HUES64 (cell line): ENCODE measurements at regions not wholly inside any gene's neighbourhood (a gene's known extent, or its start where the extent isn't known, plus 50 kb on each side); places are given as distances from the start of the nearest gene placed in this dataset.

Experiments used
- H3K27ac ChIP-seq: 2 replicates; pipeline ENCODE4 v1.7.0; 2013; ENCODE audit warnings: low read depth, low read length, inconsistent platforms
- H3K27me3 ChIP-seq: 2 replicates; pipeline ENCODE4 v1.6.1; 2013; ENCODE audit warnings: mild to moderate bottlenecking, low read length; ENCODE audit not compliant: insufficient read depth
- H3K36me3 ChIP-seq: 2 replicates; pipeline ENCODE4 v1.6.1; 2013; ENCODE audit warnings: mild to moderate bottlenecking, low read length; ENCODE audit not compliant: insufficient read depth
- H3K4me1 ChIP-seq: 2 replicates; pipeline ENCODE4 v1.6.1; 2013; ENCODE audit warnings: mild to moderate bottlenecking, low read length, moderate library complexity; ENCODE audit not compliant: insufficient read depth
- H3K4me3 ChIP-seq: 2 replicates; pipeline ENCODE4 v1.5.1; 2013; ENCODE audit warnings: mild to moderate bottlenecking, low read length, moderate library complexity
- H3K9ac ChIP-seq: 2 replicates; pipeline ENCODE4 v1.6.1; 2013; ENCODE audit warnings: mild to moderate bottlenecking, low read depth, low read length
- H3K9me3 ChIP-seq: 2 replicates; pipeline ENCODE4 v1.6.1; 2013; ENCODE audit warnings: low read depth, low read length; ENCODE audit not compliant: insufficient read depth
- WGBS: fragments of 150-250, 120-280 bp; methylation state at CpG from one replicate; pipeline ENCODE4 v1.1.7; 2013; ENCODE audit warnings: missing lambda C conversion rate; 5-methylcytosine and 5-hydroxymethylcytosine counted together

DNA sequence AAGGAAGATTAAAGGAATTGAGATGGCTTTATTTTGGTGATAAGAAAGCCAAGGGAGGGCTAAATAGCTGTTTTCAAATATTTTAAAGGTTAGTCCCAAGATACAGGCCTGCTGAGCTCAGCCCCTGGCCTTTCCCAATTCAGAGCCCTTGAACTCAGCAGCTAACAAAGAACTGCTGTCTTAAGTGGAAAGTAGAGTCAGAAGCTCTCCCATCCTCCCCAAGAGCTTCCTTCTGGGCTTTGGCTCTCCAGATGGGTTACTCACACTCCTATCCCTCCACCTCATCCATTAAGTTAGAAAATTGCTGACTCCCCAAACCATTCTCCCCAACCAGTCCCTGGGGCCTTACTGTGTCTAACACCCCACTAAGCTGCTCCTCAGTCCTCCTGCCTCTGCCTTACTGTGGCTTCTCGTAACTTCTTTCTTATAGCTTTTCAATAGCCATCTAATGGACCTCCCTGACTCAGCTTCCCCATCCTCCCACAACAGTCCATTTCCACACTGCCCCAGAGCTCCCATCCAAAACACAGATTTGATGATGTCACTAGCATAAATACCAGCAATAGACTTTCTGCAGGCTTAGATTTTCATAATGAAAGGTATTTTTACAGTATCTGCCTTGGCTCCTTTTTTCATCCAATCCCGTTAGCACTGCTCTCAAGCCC, 239.1 kb downstream of the ENC1 start:
- WGBS: 91% methylated on average over 2 of the region's 2 CpGs
- H3K36me3 ChIP-seq: no peaks in the 10 kb centered on the region

DNA sequence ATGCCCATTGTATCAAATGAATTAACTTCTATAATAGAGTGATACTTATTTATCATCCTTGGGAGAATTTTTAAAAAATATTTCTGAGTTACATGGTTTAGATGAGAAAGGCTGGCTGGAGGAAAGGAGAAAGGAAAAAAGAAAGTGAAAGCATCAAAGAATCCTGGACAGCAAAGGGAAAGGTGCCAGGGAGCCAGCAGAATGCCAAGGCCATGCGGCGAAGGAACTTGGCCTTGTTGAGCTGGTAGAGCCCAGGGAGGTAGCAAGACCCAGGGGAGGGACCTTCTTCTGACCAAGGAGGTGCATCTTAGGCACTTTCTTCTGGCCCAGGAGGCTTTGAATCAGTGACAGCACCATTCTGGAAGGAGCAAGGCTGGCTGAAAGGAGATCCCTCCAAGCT, 240.5 kb downstream of the ENC1 start:
- Histone ChIP-seq H3K27me3 (0 out of 2 replicates have a peak, but pooled peaks cover 4% of the 10 kb centered on the region), H3K9ac (no peak overlapping the region), H3K4me3 (no peak overlapping the region), H3K4me1 (peaks cover 5% of the 10 kb centered on the region), H3K27ac (no peak overlapping the region), H3K36me3 (no peaks in the 10 kb centered on the region), H3K9me3 (no peaks in the 10 kb centered on the region)
- 97% methylated on average over 2 of the region's 2 CpGs for WGBS

More for the DNA sequence above, 239.1 kb downstream of the ENC1 start:
- no peak overlapping the region for H3K9ac ChIP-seq
- H3K27ac ChIP-seq: no peak overlapping the region
- no peak overlapping the region for H3K4me3 ChIP-seq
- H3K4me1 ChIP-seq: no peaks in the 10 kb centered on the region
- 0 out of 2 replicates have a peak, but pooled peaks cover 4% of the 10 kb centered on the region for H3K27me3 ChIP-seq
- no peaks in the 10 kb centered on the region for H3K9me3 ChIP-seq

DNA sequence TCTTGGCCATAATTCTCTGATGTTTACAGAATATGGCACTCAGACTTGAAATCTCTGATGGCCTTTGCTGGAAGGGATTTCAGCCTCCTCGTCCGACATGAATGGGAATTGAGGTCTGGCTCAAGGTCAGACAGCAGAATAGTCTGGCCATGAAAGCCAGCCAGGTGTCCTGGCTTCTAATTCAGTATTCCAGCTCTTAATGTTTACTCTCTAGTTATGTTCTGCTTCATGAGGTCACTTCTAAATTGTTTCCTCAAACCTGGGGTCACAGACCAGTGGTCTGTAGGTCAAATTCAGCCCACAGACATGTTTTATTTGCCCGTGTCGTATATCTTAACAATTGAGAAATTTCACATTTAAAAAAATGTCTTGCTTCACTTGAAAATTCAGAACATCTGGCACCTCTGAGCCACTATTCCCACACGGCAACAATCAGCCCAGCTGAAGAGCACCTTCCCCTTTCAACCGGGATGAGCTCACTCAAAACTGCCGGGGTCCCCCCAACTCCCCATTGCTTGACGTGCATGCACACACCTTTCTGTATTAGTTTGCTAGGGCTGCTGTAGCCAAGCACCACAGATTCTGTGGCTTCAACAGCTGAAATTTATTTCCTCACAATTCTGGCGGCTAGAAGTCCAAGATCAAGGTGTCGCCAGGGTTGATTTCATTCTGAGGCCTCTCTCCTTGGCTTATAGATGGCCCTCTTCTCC, 243.5 kb downstream of the ENC1 start:
- H3K9ac ChIP-seq: no peak overlapping the region
- no peak overlapping the region for H3K27ac ChIP-seq
- WGBS: 95% methylated on average over 10 of the region's 10 CpGs
- H3K36me3 ChIP-seq: no peaks in the 10 kb centered on the region
- no peak overlapping the region for H3K4me3 ChIP-seq
- H3K4me1 ChIP-seq: peaks cover 10% of the 10 kb centered on the region
- no peaks in the 10 kb centered on the region for H3K9me3 ChIP-seq
- H3K27me3 ChIP-seq: 0 out of 2 replicates have a peak, but pooled peaks cover 7% of the 10 kb centered on the region

DNA sequence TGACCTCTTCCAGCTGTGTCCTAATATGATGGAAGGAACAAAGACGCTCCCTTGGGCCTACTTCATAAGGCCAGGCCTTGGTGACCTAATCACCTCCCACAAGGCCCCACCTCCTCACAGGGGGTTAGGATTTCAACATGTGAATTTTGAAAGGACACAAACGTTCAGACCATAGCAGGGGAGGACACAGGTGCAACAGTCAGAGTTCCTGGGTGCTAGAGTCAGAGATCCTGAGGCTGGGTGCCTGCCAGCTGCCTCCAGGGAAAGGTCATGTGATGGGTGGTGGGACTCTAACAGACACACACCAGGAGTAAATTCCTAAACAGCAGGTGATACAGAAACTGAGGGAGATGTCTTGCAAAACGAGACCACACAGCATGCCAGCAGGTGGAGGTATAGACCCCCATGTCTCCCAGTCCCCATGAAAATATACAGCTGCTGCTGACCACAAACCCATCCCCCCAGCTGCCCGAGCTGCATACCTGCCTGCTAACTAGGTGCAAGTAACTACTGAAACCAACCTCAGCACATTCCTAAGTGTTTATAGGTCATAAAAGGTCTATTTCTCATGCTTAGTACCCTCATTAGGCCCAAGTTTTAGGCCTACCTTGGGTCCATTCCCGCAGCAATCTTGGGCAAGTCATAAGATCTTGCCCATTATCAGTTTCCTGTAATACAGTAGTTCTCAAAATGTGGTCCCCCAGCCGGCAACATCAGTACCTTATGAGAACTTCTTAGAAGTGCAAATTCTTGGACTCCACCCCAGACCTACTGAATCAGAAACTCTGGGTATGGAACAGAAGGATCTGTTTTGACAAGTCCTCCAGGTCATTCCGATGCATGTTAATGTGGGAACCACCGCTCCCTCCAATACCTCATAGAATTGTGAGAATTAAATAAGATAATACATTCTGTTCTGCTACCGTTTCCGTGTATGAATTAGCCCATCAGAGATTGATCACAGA, 245.3 kb downstream of the ENC1 start:
- no peak overlapping the region for H3K27ac ChIP-seq
- no peak overlapping the region for H3K9ac ChIP-seq
- no peaks in the 10 kb centered on the region for H3K9me3 ChIP-seq
- peaks cover 13% of the 10 kb centered on the region for H3K4me1 ChIP-seq
- no peaks in the 10 kb centered on the region for H3K36me3 ChIP-seq
- 61% methylated on average over 9 of the region's 10 CpGs for WGBS
- H3K4me3 ChIP-seq: no peak overlapping the region
- 0 out of 2 replicates have a peak, but pooled peaks cover 7% of the 10 kb centered on the region for H3K27me3 ChIP-seq

DNA sequence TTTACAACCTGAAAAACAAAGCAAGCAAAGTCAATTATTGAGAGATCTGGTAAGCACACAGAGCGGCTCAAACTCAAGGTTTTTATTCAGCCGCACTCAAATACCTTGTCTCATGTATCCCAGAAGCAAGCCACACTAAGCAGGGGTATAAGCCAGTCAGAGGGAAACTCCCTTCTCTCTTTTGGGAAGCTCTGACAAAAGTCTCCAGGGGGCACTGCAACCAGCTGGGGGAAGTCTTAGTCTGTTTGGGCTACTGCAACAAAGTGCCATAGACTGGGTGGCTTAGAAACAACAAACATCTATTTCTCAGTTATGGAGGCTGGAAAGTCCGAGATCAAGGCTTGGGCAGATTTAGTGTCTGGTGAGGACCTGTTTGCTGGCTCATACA, 246.0 kb downstream of the ENC1 start:
- WGBS: 84% methylated on average over 3 of the region's 3 CpGs
- no peak overlapping the region for H3K4me3 ChIP-seq
- 0 out of 2 replicates have a peak, but pooled peaks cover 7% of the 10 kb centered on the region for H3K27me3 ChIP-seq
- H3K36me3 ChIP-seq: no peaks in the 10 kb centered on the region
- H3K4me1 ChIP-seq: peaks cover 13% of the 10 kb centered on the region
- H3K9me3 ChIP-seq: no peaks in the 10 kb centered on the region
- no peak overlapping the region for H3K9ac ChIP-seq
- H3K27ac ChIP-seq: no peak overlapping the region

DNA sequence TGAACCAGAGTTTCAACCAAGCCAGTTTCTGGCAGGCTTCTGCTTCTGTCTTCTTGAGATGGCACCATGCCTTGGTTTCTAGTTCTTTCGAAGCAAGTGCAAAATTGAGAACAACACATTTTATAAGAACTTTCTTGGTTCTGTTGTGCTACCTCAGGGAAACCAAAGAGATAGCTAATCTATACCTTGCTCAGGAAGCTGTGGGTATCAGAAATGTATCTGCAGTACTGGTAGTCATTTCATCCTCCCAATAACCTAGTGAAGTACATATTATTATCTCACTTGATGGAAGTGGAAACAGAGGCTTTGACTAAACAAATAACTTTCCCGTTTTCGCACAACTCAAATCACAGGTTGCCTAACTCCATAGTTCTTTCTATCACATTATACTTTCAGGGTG, 246.6 kb downstream of the ENC1 start:
- H3K4me3 ChIP-seq: no peak overlapping the region
- H3K9me3 ChIP-seq: no peaks in the 10 kb centered on the region
- H3K4me1 ChIP-seq: peaks cover 13% of the 10 kb centered on the region
- H3K9ac ChIP-seq: no peak overlapping the region
- 0 out of 2 replicates have a peak, but pooled peaks cover 7% of the 10 kb centered on the region for H3K27me3 ChIP-seq
- no peaks in the 10 kb centered on the region for H3K36me3 ChIP-seq
- no peak overlapping the region for H3K27ac ChIP-seq
- WGBS: 100% methylated on average over 3 of the region's 3 CpGs

DNA sequence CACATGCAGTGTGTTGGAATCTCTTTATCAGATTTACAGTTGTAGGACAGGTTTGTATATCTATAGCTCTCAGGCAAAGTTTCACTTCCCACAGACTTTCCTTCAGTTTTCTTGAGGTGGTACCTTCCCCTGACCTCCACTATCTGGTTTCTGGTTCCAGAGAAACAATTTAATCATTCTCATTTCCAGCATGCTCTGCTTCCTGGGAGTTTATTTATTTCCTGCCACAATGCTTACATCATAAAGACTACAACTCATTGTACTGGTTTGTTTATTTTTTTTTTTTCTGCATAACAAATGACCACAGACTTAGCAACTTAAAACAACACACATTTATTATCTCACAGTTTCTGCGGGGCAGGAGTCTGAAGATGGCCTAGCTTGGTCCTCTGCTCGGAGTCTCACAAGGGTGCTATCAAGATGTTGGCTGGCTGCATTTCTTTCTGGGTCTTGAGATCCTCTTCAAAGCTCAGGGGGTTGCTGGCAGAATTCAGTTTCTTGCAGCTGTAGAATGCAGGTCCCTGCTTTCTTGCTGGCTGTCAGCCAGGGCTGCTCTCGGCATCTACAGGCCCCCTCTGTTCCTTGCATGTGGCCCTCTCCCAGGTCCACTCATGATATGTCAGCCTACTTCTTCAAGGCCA, 247.7 kb downstream of the ENC1 start:
- 87% methylated on average over 3 of the region's 3 CpGs for WGBS
- H3K36me3 ChIP-seq: no peaks in the 10 kb centered on the region
- no peak overlapping the region for H3K9ac ChIP-seq
- H3K4me1 ChIP-seq: peaks cover 13% of the 10 kb centered on the region
- H3K27me3 ChIP-seq: 0 out of 2 replicates have a peak, but pooled peaks cover 7% of the 10 kb centered on the region
- no peak overlapping the region for H3K27ac ChIP-seq
- no peaks in the 10 kb centered on the region for H3K9me3 ChIP-seq
- H3K4me3 ChIP-seq: no peak overlapping the region

DNA sequence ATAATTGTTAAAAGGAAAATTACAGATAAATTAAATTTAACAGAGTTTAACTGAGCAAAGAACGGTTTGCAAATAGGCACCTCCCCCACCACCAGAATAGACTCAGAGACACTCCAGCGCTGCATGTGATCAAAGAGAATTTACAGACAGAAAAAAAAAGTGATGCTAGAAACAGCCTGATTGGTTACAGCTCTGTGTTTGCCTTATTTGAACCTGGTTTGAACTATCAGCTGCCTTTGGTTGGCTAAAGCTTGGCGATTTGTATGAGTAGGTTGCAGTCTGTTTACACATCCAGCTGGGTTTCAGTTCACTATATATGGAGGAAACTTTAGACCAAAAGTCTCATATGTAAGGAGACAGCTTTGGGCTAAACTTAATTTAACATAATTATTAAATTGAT, 249.1 kb downstream of the ENC1 start:
- peaks cover 13% of the 10 kb centered on the region for H3K4me1 ChIP-seq
- no peak overlapping the region for H3K4me3 ChIP-seq
- 100% methylated on average over 3 of the region's 3 CpGs for WGBS
- no peaks in the 10 kb centered on the region for H3K9me3 ChIP-seq
- H3K27ac ChIP-seq: no peak overlapping the region
- H3K36me3 ChIP-seq: no peaks in the 10 kb centered on the region
- no peak overlapping the region for H3K9ac ChIP-seq
- H3K27me3 ChIP-seq: 0 out of 2 replicates have a peak, but pooled peaks cover 3% of the 10 kb centered on the region

DNA sequence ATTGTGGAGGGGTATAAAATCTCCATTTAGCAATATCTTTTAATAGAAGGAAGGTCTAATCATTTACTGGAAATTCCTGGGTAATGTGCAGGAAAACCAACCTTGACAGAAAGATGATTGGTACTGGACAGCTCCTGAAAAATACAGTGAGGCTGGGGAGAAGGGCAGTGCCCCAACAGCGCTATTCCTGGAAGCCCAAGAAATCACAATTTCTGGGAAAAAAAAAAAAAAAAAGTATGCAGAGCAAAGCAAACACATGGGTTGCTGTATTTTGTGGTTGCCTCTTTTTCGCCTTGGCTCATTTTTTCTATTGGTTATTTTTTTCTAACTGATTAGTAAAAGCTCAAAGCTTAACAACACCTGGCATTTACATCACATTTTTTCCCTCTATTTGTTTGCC, 249.7 kb downstream of the ENC1 start:
- 91% methylated on average over 1 of the region's 2 CpGs for WGBS
- H3K27ac ChIP-seq: no peak overlapping the region
- H3K4me3 ChIP-seq: no peak overlapping the region
- no peaks in the 10 kb centered on the region for H3K36me3 ChIP-seq
- 0 out of 2 replicates have a peak, but pooled peaks cover 3% of the 10 kb centered on the region for H3K27me3 ChIP-seq
- peaks cover 13% of the 10 kb centered on the region for H3K4me1 ChIP-seq
- no peak overlapping the region for H3K9ac ChIP-seq
- no peaks in the 10 kb centered on the region for H3K9me3 ChIP-seq

DNA sequence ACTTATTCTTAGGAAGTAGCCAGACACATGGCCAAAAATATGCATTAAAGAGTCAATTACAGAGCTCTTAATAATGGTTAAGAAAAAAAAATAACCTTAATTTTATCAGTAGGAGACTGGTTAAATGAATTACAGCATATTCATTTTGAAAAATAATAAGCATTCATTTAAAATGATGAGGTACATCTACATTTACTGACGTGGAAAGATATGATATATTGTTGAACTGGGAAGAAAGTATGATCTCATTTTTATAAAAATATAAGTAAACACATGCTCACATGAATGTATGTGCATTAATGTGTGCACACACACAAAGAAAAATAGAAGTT, 250.3 kb downstream of the ENC1 start:
- H3K36me3 ChIP-seq: no peaks in the 10 kb centered on the region
- H3K4me1 ChIP-seq: peaks cover 8% of the 10 kb centered on the region
- no peak overlapping the region for H3K9ac ChIP-seq
- 0 out of 2 replicates have a peak, but pooled peaks cover 3% of the 10 kb centered on the region for H3K27me3 ChIP-seq
- no peak overlapping the region for H3K27ac ChIP-seq
- no CpG with 5 or more reads among the region's 1 CpG for WGBS
- no peaks in the 10 kb centered on the region for H3K9me3 ChIP-seq
- no peak overlapping the region for H3K4me3 ChIP-seq
